Testis (tissue), 2 donors: ENCODE measurements at regions not wholly inside any gene's neighbourhood (a gene's known extent, or its start where the extent isn't known, plus 50 kb on each side); places are given as distances from the start of the nearest gene placed in this dataset.

ENCODE experiments used
- DNase-seq: peaks from one replicate; pipeline ENCODE4 v3.0.0-alpha.2; 2019
- H3K27ac ChIP-seq, 2 donors: fragments of 200-600 bp; sonication (generic); one replicate each; pipeline ENCODE4 v1.5.1; 2019
- H3K27me3 ChIP-seq: fragments of 200-600 bp; sonication (generic); one replicate; pipeline ENCODE4 v1.5.1; 2019
- H3K36me3 ChIP-seq: fragments of 200-600 bp; sonication (generic); one replicate; pipeline ENCODE4 v1.5.1; 2017; ENCODE audit warnings: low read depth; ENCODE audit errors: missing control alignments
- H3K4me1 ChIP-seq: fragments of 200-600 bp; sonication (generic); one replicate; pipeline ENCODE4 v1.5.1; 2019
- H3K4me3 ChIP-seq, 2 donors: fragments of 200-600 bp; sonication (generic); one replicate each; pipeline ENCODE4 v1.5.1; 2017 to 2019
- H3K9me3 ChIP-seq: fragments of 200-600 bp; sonication (generic); one replicate; pipeline ENCODE4 v1.5.1; 2017
- POLR2A ChIP-seq: fragments of 450-650 bp; IDR thresholded peaks from one replicate; pipeline ENCODE4 v1.6.1; 2017; ENCODE audit warnings: antibody characterized with exemption, mild to moderate bottlenecking, moderate library complexity
- WGBS, 2 donors: methylation state at CpG; one replicate each; pipeline ENCODE4 v1.1.5; 2018; 5-methylcytosine and 5-hydroxymethylcytosine counted together
- intact Hi-C: fragments of 100-400 bp; cut with DNase I; formaldehyde crosslinking; loops from one replicate; pipeline ENCODE4 v1.15.1; 2023; ENCODE audit warnings: low total_unique reads
- TF ChIP-seq, protein P1 (sequence below), 3 experiments: fragments of 450-650 bp in 2 of 3; fragments of 200-600 bp in 1 of 3; sonication (generic) in 1 of 3; IDR thresholded peaks; one replicate each; pipeline ENCODE4 v1.5.1; 2016 to 2019; ENCODE audit warnings: antibody characterized with exemption in 3 of 3, mild to moderate bottlenecking in 2 of 3, moderate library complexity in 1 of 3

DNA sequence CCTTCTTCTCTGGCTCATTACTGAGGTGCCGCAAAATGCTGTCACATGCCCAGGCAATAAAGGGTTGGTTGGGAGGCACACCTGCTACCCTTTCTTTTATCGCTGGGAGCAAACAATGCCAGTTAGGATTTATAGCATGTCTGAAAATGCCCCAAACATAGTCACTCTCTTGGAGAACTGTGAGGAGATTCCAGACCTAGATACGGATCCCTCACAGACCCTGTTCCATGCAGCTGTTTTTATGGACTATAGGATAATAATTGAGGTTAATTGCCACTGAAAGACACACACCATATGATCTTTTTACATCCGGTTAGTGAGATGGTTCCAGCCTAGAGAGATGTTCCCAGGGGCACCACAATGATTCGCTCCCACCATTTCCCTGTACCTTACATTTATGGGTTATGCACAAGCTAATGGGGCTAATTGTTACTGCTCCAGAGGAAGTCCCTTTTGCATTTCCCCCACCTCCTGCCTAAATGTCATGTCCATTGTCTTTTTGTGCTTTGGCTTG is 318.1 kb downstream of the PIK3R1 start:
- TF ChIP-seq, protein P1, sequence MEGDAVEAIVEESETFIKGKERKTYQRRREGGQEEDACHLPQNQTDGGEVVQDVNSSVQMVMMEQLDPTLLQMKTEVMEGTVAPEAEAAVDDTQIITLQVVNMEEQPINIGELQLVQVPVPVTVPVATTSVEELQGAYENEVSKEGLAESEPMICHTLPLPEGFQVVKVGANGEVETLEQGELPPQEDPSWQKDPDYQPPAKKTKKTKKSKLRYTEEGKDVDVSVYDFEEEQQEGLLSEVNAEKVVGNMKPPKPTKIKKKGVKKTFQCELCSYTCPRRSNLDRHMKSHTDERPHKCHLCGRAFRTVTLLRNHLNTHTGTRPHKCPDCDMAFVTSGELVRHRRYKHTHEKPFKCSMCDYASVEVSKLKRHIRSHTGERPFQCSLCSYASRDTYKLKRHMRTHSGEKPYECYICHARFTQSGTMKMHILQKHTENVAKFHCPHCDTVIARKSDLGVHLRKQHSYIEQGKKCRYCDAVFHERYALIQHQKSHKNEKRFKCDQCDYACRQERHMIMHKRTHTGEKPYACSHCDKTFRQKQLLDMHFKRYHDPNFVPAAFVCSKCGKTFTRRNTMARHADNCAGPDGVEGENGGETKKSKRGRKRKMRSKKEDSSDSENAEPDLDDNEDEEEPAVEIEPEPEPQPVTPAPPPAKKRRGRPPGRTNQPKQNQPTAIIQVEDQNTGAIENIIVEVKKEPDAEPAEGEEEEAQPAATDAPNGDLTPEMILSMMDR (IDR thresholded peaks at IDR 0.05): no peak
- TF ChIP-seq POLR2A: no peak
- Histone ChIP-seq H3K4me1 (peaks cover 14% of the 10 kb centered on the region), H3K4me3 (no peak overlapping the region), H3K36me3 (no peaks in the 10 kb centered on the region), H3K27me3 (no peaks in the 10 kb centered on the region), H3K27ac (peak overlapping the region in 1 of 2 donors; percentile 46), H3K9me3 (no peaks in the 10 kb centered on the region)
- intact Hi-C loops: no loop called here
- WGBS, 2 donors: 41 to 53% methylated on average over 4 to 5 of the region's 5 CpGs
- DNase-seq: no peak

DNA sequence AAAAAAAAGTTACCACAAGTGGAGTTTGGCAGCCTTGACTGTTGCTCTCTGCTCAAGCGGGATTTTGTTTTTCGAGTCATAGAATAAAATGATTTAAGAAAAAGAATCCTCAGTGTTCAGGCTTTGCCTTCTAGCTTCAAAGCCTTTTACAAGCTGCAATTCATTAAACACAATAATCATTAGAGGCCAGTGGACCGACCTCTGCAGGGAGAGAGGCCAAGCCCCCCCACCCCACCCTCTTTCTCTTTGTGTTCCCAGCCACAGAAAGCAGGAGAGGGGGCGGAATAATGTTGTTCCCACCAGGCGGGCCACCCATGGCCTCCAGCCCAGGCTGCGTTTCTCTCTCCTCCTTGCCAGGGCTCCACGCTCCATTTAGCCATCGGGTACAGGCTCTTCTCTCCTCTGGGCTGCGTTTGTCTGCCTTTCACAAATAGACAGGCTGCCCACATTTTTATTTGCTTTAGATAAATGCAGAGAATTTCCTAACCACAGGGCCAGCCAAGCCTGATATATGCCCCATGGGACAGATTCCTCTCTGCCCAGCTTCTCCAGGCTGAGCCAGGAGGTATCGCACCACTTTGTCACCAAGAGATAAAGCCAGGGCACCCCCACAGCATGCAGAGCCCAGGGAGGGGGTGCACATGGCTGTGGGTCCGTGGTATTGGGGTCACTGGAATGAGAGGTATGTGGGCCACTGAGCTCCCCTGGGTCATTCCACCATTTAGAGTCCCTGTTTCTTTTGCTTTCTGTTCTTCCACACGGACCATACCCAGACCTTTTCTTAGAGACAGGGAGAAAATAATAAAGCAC is 318.8 kb downstream of the PIK3R1 start:
- no peak overlapping the region for H3K4me3 ChIP-seq
- peak overlapping the region in 1 of 2 donors; percentile 46 for H3K27ac ChIP-seq
- intact Hi-C loops: no loop called here
- TF ChIP-seq, protein P1 (IDR thresholded peaks at IDR 0.05): no peak
- TF ChIP-seq POLR2A: no peak
- H3K36me3 ChIP-seq: no peaks in the 10 kb centered on the region
- no peaks in the 10 kb centered on the region for H3K9me3 ChIP-seq
- peak; percentile 50 for DNase-seq
- 38 to 57% methylated on average over 12 of the region's 12 CpGs for WGBS, 2 donors
- H3K4me1 ChIP-seq: peaks cover 14% of the 10 kb centered on the region
- H3K27me3 ChIP-seq: no peaks in the 10 kb centered on the region

DNA sequence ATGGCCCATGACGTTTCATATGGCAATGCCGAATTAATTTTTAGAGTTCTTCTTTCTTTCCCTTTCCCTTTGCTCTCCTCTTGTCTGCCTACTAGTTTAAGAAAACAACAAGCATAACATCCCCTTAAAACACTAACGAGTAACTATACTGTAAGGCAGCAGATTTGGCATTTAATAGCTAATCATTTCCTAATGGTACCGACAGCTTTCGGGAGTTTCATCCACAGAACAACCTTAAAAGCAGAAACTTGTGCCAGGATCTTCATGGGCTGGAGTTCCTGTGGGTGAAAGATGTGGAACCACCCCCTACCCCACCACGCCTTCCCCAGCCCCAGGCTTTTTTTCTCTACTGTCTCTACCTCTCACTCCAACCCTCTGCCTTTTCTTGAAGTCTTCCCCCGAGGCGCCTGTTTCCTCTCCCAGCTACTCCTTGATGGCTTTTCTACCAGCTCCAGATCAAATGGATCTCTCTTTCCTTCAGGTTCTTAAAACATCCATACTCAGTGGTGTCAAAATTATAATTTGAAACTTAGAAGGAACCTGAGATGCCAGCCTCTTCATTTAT is 319.5 kb downstream of the PIK3R1 start:
- H3K27ac ChIP-seq: peak overlapping the region in 1 of 2 donors; percentile 46
- TF ChIP-seq, protein P1 (IDR thresholded peaks at IDR 0.05): no peak
- TF ChIP-seq POLR2A: no peak
- no peaks in the 10 kb centered on the region for H3K36me3 ChIP-seq
- no peaks in the 10 kb centered on the region for H3K27me3 ChIP-seq
- intact Hi-C loops: no loop called here
- H3K4me1 ChIP-seq: peaks cover 14% of the 10 kb centered on the region
- DNase-seq: no peak
- H3K4me3 ChIP-seq: no peak overlapping the region
- WGBS, 2 donors: 56 to 62% methylated on average over 8 of the region's 8 CpGs
- H3K9me3 ChIP-seq: no peaks in the 10 kb centered on the region

DNA sequence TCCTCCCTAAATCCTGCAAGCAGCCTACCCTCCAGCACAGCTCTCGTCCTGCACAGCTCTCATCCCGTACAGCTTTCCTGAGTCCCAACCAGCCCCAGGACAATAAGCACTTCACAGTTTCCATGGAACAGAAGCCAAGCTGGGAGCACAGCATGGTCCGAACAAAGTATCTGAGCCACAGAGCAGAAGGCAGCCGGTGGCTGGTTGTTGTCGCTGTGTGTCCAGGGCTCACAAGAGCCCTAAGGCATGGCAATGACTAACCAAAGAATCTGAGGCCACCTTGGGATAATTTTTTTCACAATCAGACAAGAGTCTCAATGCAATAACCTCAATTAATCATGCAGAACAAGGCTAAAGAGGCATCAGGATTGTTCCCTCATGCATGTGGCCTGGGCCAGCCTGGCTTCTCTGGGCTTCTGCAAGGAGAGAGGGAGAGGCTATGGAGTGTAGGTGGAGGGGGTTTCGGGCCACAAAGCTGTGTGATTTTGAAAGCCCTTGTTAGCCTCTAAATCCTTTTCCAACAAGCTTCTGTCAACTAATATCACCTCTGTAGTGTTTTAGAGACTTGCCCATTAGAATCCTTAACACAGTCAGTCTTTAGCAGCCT is 323.4 kb downstream of the PIK3R1 start:
- Histone ChIP-seq H3K27ac (no peak overlapping the region), H3K9me3 (no peaks in the 10 kb centered on the region), H3K4me3 (no peak overlapping the region), H3K36me3 (no peaks in the 10 kb centered on the region), H3K4me1 (peaks cover 4% of the 10 kb centered on the region), H3K27me3 (no peaks in the 10 kb centered on the region)
- TF ChIP-seq, protein P1 (IDR thresholded peaks at IDR 0.05): no peak
- no peak for TF ChIP-seq POLR2A
- intact Hi-C loops: no loop called here
- WGBS, 2 donors: 54 to 72% methylated on average over 6 of the region's 6 CpGs
- no peak for DNase-seq
